DND-41 (cell line): ENCODE measurements at regions not wholly inside any gene's neighbourhood (a gene's known extent, or its start where the extent isn't known, plus 50 kb on each side); places are given as distances from the start of the nearest gene placed in this dataset.

Experiments used
- CTCF ChIP-seq: IDR thresholded peaks from 2 replicates; pipeline ENCODE4 v1.5.1; 2012; ENCODE audit warnings: borderline replicate concordance, low read length, moderate library complexity, mild to moderate bottlenecking; ENCODE audit not compliant: poor library complexity, severe bottlenecking; ENCODE audit errors: extremely low read depth
- EZH2 ChIP-seq: IDR thresholded peaks from 3 replicates; pipeline ENCODE4 v1.6.1; 2012; ENCODE audit warnings: borderline replicate concordance, low read depth, mild to moderate bottlenecking, moderate library complexity, low read length, inconsistent platforms; ENCODE audit not compliant: severe bottlenecking

- TF ChIP-seq CTCF (no peak), EZH2 (no peak)
Measured at GRCh38 chr3:191696348-191696747, 235.4 kb downstream of the PYDC2 start.
